ENCODE measurements at regions not wholly inside any gene's neighbourhood (a gene's known extent, or its start where the extent isn't known, plus 50 kb on each side); places are given as distances from the start of the nearest gene placed in this dataset.

GRCh38 chr4:155616117-155616516, 50.5 kb upstream of the GUCY1A1 start:
- DNase-seq (ENCODE audit: low read depth) = no peak

- no peak for DNase-seq (ENCODE audit: low read depth)
These were observed 51.4 kb upstream of the GUCY1A1 start for GRCh38 chr4:155615081-155615887.

- DNase-seq (ENCODE audit: low read depth) = peak; percentile 13
These were observed 52.4 kb upstream of the GUCY1A1 start for GRCh38 chr4:155614111-155614762.

- DNase-seq (ENCODE audit: low read depth) = no peak
These were observed 54.6 kb upstream of the GUCY1A1 start for GRCh38 chr4:155612074-155612473.

GRCh38 chr4:155611501-155611900, 55.1 kb upstream of the GUCY1A1 start:
- no peak for DNase-seq (ENCODE audit: low read depth)

GRCh38 chr4:155610143-155610542, 56.5 kb upstream of the GUCY1A1 start:
- no peak for DNase-seq (ENCODE audit: low read depth)

GRCh38 chr4:155609455-155610059, 57.1 kb upstream of the GUCY1A1 start:
- no peak for DNase-seq (ENCODE audit: low read depth)

- DNase-seq (ENCODE audit: low read depth) = no peak
These were observed 58.3 kb upstream of the GUCY1A1 start for GRCh38 chr4:155608225-155608885.

GRCh38 chr4:155607481-155607880, 59.2 kb upstream of the GUCY1A1 start:
- no peak for DNase-seq (ENCODE audit: low read depth)

GRCh38 chr4:155604718-155605626, 61.7 kb upstream of the GUCY1A1 start:
- peak; percentile 81 for DNase-seq (ENCODE audit: low read depth)

- DNase-seq (ENCODE audit: low read depth) = no peak
These were observed 63.2 kb upstream of the GUCY1A1 start for GRCh38 chr4:155603360-155603891.

- DNase-seq (ENCODE audit: low read depth) = no peak
These were observed 64.1 kb upstream of the GUCY1A1 start for GRCh38 chr4:155602351-155603140.

- no peak for DNase-seq (ENCODE audit: low read depth)
These were observed 66.4 kb upstream of the GUCY1A1 start for GRCh38 chr4:155600244-155600643.

GRCh38 chr4:155599596-155599995, 67.1 kb upstream of the GUCY1A1 start:
- no peak for DNase-seq (ENCODE audit: low read depth)

GRCh38 chr4:155599085-155599484, 67.6 kb upstream of the GUCY1A1 start:
- no peak for DNase-seq (ENCODE audit: low read depth)

GRCh38 chr4:155597933-155598451, 68.7 kb upstream of the GUCY1A1 start:
- no peak for DNase-seq (ENCODE audit: low read depth)

- DNase-seq (ENCODE audit: low read depth) = no peak
These were observed 69.4 kb upstream of the GUCY1A1 start for GRCh38 chr4:155597281-155597680.

GRCh38 chr4:155593793-155594192, 72.9 kb upstream of the GUCY1A1 start:
- DNase-seq (ENCODE audit: low read depth) = no peak

- peak; percentile 80 for DNase-seq (ENCODE audit: low read depth)
These were observed 73.7 kb upstream of the GUCY1A1 start for GRCh38 chr4:155592938-155593297.
